Posterior vena cava (tissue), 2 donors: ENCODE measurements at regions not wholly inside any gene's neighbourhood (a gene's known extent, or its start where the extent isn't known, plus 50 kb on each side); places are given as distances from the start of the nearest gene placed in this dataset.
A peak's percentile ranks its signal among the peaks of the same experiment; 100 is the strongest.
"Not testable (repeated sequence)": the region's sequence is repeated elsewhere in the genome, so short reads cannot be mapped to it uniquely, and the experiment has no call there.

Experiments
- DNase-seq: peaks from one replicate; pipeline ENCODE4 v3.0.0-alpha.2; 2020; ENCODE audit warnings: low spot score
- intact Hi-C, 2 donors: fragments of 100-400 bp; cut with DNase I; formaldehyde crosslinking; loops; one replicate each; pipeline versions ENCODE4 v1.14.1 to v1.14.2; 2022 to 2023
- donor health status: DM: yes; HTN: yes; CAD: no.
- donor health status: DM: yes; HTN: yes; CAD: no.

DNA sequence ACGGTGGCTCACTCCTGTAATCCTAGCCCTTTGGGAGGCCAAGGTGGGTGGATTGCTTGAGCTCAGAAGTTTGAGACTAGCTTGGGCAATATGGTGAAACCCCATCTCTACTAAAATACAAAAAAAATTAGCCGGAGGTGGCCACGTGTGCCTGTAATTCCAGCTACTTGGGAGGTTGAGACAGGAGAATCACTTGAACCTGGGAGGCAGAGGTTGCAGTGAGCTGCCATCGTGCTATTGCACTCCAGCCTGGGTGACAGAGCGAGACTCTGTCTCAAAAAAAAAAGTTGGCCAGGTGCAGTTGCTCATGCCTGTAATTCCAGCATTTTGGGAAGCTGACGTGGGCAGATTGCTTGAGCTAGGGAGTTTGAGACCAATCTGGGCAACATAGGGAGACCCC is 79.2 kb upstream of the CLINT1 start:
- intact Hi-C loops, DNase-seq: not testable (repeated sequence)

GRCh38 chr5:157936776-157937501 is 78.0 kb upstream of the CLINT1 start:
- DNase-seq, intact Hi-C loops: not testable (repeated sequence)

DNA sequence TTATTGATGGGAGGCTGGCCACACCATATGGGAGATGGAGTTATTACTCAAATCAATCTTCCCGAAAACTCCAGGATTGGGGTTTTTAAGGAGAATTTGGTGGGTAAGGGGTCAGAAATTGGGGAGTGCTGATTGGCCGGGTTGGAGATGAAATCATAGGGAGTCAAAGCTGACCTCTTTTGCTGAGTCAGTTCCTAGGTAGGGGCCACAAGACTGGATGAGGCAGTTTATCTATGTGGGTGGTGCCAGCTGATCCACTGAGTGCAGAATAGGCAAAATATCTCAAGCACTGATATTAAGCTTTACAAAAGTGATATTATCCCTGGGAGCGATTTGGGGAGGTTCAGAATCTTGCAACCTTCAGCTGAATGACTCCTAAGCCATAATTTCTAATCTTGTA is 75.7 kb upstream of the CLINT1 start:
- intact Hi-C loops: no loop called here
- no peak for DNase-seq

DNA sequence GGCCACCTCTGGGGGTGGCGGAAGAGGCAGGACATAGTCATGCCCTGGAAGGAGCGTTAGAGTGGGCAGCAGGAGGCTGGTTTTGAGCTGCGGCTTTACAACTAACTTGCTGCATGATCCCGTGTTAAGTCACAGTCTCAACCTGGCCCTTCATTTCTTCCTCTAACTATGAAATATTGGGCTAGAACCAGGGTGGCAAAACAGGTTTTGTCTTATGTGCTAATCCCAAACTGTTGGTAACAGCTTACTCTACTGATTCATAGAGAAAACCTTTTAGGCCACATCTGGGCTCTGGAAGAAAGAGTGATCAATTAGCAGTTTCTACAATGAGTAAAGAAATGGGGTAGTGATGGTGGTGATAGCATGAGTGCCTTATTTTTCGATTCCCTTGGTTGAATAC is 74.1 kb upstream of the CLINT1 start:
- no peak for DNase-seq
- intact Hi-C loops: no loop called here

DNA sequence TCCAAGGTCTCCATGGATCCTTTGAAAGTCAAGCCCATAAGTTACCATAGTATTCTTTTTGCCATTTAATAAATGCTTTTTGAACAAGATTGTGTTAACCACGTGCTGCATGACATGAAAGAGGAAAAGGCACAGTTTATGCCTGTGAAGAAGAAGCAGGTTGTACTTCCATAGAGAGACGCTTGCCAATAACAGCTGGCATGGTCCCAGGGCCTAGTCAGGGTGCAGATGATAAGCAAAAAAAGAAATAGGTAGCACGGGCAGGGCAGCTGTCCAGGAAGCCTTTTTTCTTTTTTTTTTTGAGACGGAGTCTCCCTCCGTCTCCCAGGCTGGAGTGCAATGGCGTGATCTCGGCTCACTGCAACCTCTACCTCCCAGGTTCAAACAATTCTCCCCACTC is 71.8 kb upstream of the CLINT1 start:
- DNase-seq: no peak
- intact Hi-C loops: no loop called here

DNA sequence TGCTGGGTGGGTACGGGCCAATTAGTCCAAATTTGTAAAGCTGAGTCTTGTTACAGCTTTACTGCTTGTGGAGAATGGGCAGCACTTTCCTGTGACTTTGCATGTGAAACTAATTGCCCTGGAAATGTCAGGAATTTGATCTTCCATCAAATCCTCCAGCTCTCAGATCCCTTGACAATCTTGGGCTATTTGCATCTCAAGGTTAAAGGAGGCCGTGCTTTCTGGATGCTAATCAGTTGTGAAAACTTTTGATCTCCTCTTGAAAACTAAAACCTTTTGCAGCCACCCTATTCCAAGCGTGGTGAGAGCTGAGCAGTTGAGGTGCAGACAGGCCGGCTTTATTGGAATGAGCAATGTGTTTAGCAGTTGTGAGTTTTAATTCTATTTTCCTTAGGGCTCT is 68.0 kb upstream of the CLINT1 start:
- intact Hi-C loops: no loop called here

GRCh38 chr5:157925786-157926671 is 67.1 kb upstream of the CLINT1 start:
- DNase-seq: no peak
- intact Hi-C loops: no loop called here

More for the DNA sequence above, 68.0 kb upstream of the CLINT1 start:
- no peak for DNase-seq

DNA sequence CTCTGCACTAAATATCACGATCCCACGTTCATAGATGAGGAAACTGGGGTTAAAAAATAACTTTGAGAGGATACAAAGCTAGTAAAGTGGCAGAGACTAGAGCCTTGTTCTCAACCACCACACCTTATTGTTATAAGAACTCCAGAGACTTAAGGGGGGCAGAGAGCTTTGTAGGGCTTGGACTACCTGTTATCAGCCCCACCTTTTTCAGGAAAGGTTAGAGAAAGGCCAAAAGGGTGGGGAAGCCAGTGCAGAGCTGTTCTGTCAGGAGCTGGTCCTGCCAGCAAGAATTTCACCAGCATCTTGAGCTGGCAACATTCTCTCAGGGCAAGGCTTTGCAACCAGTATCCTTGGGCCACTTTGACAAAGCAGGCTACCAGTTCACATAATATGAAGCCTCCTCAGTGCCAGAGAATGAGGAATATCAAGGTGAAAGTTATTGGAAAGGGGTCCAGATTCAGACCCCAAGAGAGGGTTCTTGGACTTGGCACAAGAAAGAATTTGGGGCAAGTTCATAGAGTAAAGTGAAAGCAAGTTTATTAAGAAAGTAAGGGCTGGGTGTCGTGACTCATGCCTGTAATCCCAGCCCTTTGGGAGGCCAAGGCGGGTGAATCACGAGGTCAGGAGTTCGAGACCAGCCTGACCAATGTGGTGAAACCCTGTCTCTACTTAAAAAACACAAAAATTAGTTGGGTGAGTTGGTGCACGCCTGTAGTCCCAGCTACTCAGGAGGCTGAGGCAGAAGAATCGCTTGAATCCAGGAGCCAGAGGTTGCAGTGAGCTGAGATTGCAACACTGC is 66.2 kb upstream of the CLINT1 start:
- DNase-seq: no peak
- intact Hi-C loops: loop anchor here in 1 of 2 donors (1.0 kb wide), 1 partner anchor 32 kb away; no protein-coding TSS in a partner anchor

- DNase-seq: no peak
- intact Hi-C loops: loop anchor here in 1 of 2 donors (1.0 kb wide), 1 partner anchor 31 kb away; no protein-coding TSS in a partner anchor
Measured at GRCh38 chr5:157924490-157924889, 65.5 kb upstream of the CLINT1 start.

DNA sequence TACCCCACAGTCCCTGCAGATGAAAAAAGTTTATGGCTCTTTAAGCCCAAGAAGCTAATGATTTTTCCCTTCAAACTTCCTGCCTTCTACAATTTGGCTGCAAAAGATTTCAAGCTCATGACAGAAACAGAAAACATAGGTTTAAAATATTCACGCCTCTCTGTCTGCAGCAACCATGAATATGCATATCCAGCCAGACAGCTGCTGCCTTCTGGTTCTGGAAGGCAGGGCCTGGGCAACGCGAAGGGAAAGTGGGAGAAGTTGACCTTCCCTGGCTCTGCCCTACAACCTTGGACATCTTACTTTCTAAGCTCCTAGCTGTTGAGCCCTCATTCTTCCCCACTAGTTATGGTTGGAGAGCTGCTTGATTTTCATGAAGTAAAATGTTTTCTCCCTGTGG is 64.8 kb upstream of the CLINT1 start:
- no peak for DNase-seq
- intact Hi-C loops: loop anchor here in 1 of 2 donors (1.0 kb wide), 1 partner anchor 30 kb away; no protein-coding TSS in a partner anchor

- intact Hi-C loops: no loop called here
- DNase-seq: no peak
Measured at GRCh38 chr5:157922026-157922425, 63.1 kb upstream of the CLINT1 start.

GRCh38 chr5:157920828-157921170 is 61.9 kb upstream of the CLINT1 start:
- intact Hi-C loops: no loop called here

GRCh38 chr5:157918811-157919742 is 60.1 kb upstream of the CLINT1 start:
- no peak for DNase-seq
- intact Hi-C loops: no loop called here

More at GRCh38 chr5:157920828-157921170, 61.9 kb upstream of the CLINT1 start:
- DNase-seq: no peak

- intact Hi-C loops: no loop called here
- DNase-seq: peak; percentile 86
Measured at GRCh38 chr5:157917899-157918809, 59.2 kb upstream of the CLINT1 start.

DNA sequence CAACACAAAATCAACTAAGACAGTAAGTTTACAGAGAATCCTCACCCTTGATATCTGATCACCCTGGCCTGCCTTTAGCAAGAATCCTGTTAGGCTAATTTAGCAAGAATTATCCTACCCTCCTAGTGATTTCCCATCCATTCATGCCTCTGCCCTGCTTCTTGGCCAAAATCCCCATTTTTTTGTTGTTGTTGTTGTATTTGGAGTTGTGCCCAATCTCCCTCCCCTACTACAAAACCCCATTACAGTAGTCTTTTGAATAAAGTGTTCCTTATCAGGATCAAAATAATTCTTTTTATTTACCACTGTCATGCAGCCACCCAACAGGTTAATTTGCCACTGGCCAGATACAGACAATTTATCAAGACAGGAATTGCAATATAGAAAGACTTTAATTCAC is 58.5 kb upstream of the CLINT1 start:
- no peak for DNase-seq
- intact Hi-C loops: no loop called here

DNA sequence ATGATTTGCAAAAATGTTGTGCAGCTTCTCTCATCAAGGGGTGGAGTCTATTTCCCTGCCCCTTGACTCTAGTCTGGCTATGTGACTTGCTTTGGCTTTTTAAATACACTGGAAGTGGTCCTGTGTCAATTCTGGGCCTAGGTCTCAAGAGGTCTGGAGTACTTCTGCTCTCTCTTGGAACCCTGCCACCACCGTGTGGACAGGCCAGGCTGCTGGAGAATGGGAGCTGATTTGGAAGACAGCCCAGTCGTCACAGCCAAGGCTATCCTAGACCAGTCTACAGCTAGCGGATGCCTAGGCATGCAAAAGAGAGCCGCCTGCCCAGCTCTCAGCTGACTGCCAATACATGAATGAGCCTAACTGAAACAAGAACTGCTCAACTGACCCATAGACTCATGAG is 56.7 kb upstream of the CLINT1 start:
- intact Hi-C loops: no loop called here
- DNase-seq: peak; percentile 87

DNA sequence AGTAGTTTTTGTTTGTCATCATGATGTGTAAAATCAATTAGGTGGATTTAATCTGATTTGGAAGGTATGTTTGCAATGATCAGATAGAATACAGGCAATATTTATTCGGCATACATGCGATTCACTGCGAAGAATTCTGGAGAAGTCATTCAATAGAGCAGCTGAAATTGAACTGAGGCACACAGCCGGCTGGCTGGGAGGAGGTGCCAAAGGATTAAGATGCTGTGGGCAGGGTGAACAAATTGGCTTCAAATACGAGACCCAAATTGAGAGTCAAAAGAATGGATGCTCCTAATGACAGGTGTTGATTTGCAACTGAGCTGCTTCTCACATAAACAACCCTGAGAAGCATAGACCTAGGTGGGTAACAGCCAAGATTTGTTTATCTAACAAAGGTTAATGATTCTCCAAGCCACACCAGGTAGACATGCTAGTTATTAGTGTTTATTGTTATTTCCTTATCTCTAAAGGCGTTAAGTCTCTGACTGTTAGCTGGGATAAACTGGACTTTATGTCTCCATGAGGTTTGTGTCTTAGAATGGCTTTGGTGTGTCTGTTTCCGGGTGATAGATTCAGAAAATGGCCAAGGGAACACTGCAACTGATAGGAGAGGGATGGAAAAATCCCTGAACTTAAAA is 55.3 kb upstream of the CLINT1 start:
- DNase-seq: no peak
- intact Hi-C loops: no loop called here
